GM18505 (cell line): ENCODE measurements at regions not wholly inside any gene's neighbourhood (a gene's known extent, or its start where the extent isn't known, plus 50 kb on each side); places are given as distances from the start of the nearest gene placed in this dataset.

Experiments used
- ATAC-seq: cut with Tn5 transposase; IDR thresholded peaks from one replicate; pipeline ENCODE4 v1.9.1; 2021; ENCODE audit not compliant: unreplicated experiment
- POLR2A ChIP-seq: IDR thresholded peaks from 4 replicates; pipeline ENCODE4 v1.6.1; 2011; ENCODE audit warnings: borderline replicate concordance; ENCODE audit not compliant: insufficient read depth, insufficient read length; ENCODE audit errors: extremely low read depth

DNA sequence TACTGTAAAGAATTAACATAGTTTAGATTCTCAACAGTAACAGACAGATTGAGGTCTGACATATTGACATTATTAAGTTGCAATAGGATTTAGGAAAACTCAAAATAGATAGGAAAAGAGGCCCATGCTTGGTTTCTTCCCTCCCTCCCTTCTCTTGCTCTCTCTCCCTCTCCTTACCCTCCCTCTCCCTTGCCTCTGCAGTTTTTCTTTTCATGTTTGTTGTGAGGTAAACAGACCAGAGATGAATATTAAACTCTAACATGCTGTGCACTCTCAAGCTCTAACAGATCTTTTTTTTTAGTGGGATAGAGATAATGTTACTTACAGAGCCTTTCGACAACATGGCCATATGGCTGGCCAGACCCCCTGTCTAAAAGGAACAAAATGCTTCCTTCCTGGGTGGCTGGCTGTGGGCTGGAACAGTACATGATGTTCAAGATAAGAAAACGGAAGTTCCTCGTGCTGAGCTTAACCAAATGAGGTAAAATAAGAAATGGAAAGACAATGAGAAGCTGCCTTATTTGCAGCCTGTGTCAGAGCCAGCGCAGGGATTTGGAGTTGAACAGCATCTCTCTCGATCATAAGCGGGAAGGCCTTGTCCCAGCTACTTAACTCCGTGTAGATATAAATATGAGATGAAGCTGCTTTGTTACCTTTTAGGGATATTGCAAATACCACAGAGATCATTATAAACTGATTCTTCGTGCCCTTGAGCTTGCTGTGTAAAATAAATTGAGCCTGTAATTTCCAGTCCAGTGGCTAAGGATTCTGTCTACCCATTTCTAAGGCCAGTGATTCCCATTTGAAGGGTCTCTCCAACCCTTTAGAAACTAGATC is 391.9 kb upstream of the NPVF start:
- no peak for TF ChIP-seq POLR2A
- no peak for ATAC-seq

- no peak for ATAC-seq
- no peak for TF ChIP-seq POLR2A
Measured at GRCh38 chr7:25621993-25622392, 393.7 kb upstream of the NPVF start.

DNA sequence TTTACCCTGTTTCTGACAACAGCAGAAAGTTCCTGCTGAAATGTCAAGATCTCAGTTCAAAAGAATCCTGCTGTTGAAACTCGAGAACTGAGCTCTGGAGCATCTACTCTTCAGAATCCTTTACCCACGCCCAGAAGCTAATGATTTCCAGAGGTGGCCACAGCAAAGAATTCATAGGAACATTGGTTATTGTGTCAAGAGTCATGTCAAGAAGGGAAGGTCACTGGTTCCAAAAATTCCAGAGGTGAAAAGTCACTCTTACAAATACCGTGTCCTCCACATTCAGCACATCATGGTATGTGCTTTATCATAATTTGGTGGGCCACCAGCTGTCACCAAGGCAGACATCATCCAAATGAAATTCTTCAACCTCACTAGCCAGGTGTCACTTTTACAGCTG is 394.4 kb upstream of the NPVF start:
- TF ChIP-seq POLR2A = no peak

GRCh38 chr7:25624051-25624450 is 395.8 kb upstream of the NPVF start:
- no peak for ATAC-seq
- no peak for TF ChIP-seq POLR2A

More for the DNA sequence above, 394.4 kb upstream of the NPVF start:
- ATAC-seq = no peak

- no peak for TF ChIP-seq POLR2A
- no peak for ATAC-seq
Measured at GRCh38 chr7:25624833-25625232, 396.5 kb upstream of the NPVF start.

- ATAC-seq = no peak
- TF ChIP-seq POLR2A = no peak
Measured at GRCh38 chr7:25625306-25625992, 397.2 kb upstream of the NPVF start.

GRCh38 chr7:25626451-25627131 is 398.3 kb upstream of the NPVF start:
- TF ChIP-seq POLR2A = no peak

DNA sequence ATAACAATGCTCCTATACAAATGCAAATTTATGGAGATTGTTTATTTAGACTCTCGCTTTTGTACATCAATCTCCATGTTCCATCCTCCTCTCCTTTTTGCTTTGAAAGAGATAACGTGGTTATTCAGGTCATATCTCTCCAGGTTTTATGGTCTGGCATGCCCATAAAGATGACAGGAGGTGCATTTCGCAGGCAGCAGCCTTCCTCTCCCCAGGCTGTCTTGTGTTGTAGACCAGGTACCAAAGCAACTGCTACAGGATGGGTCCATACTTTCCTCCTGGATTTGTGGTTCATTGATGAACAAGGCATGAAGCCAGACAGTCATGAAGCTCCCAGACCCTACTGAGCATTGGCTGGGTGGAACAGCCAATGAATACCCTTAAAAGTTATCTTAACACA is 400.2 kb upstream of the NPVF start:
- TF ChIP-seq POLR2A = no peak

More at GRCh38 chr7:25626451-25627131, 398.3 kb upstream of the NPVF start:
- ATAC-seq = no peak

GRCh38 chr7:25632616-25633015 is 404.3 kb upstream of the NPVF start:
- ATAC-seq = no peak
- no peak for TF ChIP-seq POLR2A

More for the DNA sequence above, 400.2 kb upstream of the NPVF start:
- ATAC-seq = no peak

DNA sequence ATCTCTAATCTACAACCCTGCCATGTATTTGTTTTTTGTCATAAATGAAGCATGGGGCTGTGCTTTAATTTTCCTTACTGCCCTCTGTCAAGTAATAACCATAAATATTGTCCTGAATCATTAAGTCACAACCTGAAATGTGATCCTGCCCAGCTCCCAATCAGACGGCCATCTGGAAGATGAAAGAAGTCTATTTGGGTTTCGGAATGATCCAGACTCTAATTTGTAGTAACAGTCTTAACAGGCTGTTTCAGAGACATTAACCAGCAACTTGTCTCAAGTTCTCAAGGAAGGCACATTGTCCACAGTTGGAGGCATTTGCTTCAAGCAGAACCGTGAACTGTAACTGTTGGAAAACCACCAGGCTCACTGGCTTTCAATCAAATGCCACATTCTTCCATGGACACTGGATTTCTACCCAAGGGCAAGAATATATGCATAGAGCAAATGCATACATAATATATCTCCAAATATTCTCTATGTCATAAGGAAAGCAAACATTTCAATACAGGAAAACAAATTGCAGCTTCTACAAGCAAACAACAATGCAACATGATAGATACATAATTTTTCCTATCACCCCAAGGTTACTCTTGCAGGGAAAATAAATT is 405.2 kb upstream of the NPVF start:
- TF ChIP-seq POLR2A = no peak
- no peak for ATAC-seq

DNA sequence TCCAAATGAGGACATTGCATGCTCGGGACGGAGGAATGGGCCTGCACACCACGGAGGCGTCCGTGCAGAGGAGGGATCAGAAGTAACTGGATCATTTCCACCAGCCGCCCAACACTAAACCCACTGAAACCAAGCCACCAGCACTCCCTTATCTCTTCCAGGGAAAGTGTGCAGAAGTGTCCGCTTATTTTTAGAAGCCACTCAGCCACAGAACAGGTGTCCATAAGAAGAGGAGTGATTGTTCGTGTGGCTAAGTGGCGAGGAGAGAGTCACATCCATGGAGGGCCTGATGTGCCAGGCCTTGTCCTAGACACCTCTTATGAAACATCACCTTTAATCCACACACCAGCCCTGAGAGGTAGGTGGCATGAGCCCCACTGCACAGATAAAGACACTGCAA is 407.9 kb upstream of the NPVF start:
- TF ChIP-seq POLR2A = no peak
- no peak for ATAC-seq

- no peak for TF ChIP-seq POLR2A
- ATAC-seq = no peak
Measured at GRCh38 chr7:25636871-25637283, 408.6 kb upstream of the NPVF start.

DNA sequence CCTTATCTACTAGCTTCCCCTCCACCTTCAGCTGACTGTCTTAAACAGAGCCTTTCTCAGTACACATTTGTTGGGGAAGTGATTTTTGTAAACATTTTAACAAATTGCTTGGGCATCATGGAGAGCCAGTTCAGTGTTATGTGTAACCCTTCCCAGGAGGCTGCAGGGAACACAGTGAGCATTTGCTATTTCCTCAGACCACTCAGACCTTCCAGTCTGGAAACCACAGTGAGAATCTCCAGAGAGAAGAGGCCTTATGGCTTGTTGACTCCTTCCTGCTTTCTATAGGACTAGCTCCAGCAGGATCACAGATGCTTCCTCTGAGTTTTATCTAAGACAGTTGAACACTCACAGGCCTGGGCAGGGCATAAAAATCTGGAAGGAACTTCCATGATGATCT is 409.8 kb upstream of the NPVF start:
- no peak for TF ChIP-seq POLR2A
- no peak for ATAC-seq

GRCh38 chr7:25638590-25639244 is 410.4 kb upstream of the NPVF start:
- no peak for TF ChIP-seq POLR2A
- no peak for ATAC-seq

GRCh38 chr7:25642849-25643248 is 414.6 kb upstream of the NPVF start:
- ATAC-seq = no peak
- TF ChIP-seq POLR2A = no peak
